T-cell (primary cell): ENCODE measurements at regions not wholly inside any gene's neighbourhood (a gene's known extent, or its start where the extent isn't known, plus 50 kb on each side); places are given as distances from the start of the nearest gene placed in this dataset.
"Not testable (repeated sequence)": the region's sequence is repeated elsewhere in the genome, so short reads cannot be mapped to it uniquely, and the experiment has no call there.

Experiments
- ATAC-seq, 4 experiments: fragments of 200-7000 bp in 3 of 4; fragments of 150-1000 bp in 1 of 4; cut with Tn5 transposase; replicated peaks in 1 of 4; 1 replicate in 3 of 4; 2 replicates in 1 of 4; pipeline ENCODE4 v1.10.0; 2021; ENCODE audit warnings: moderate library complexity in 3 of 4, mild to moderate bottlenecking in 2 of 4, moderate number of reproducible peaks in 1 of 4
- CTCF ChIA-PET, 2 donors: fragments of 300-600 bp; sonication (Branson Sonifier 250); formaldehyde crosslinking; loops; one replicate each; lab custom pipeline; 2022; ENCODE audit warnings: antibody characterized with exemption in 2 of 2; lab: Charles Lee
- POLR2A ChIA-PET, 2 donors: fragments of 300-600 bp; sonication (Branson Sonifier 250); formaldehyde crosslinking; loops; one replicate each; lab custom pipeline; 2022; ENCODE audit warnings: antibody characterized with exemption in 2 of 2; lab: Charles Lee
- DNase-seq, 35 experiments: peaks; one replicate each; pipeline versions ENCODE4 v3.0.0 to v3.0.0-alpha.2; 2013 to 2023
- H3K27ac ChIP-seq: one replicate; pipeline ENCODE4 v1.5.1; 2013; ENCODE audit warnings: low read length
- H3K27me3 ChIP-seq, 2 experiments: replicated peaks in 1 of 2; 1 replicate in 1 of 2; 2 replicates in 1 of 2; pipeline versions ENCODE4 v1.6.1 to v1.7.0; 2013; ENCODE audit warnings: low read length in 1 of 2, mixed read lengths in 1 of 2; ENCODE audit not compliant: control insufficient read depth in 2 of 2, insufficient read depth in 2 of 2; ENCODE audit errors: extremely low read depth in 1 of 2
- H3K36me3 ChIP-seq, 2 donors: 1 replicate in 1 of 2; 2 replicates in 1 of 2; pipeline versions ENCODE4 v1.6.1 to v1.7.0; 2013; ENCODE audit warnings: low read length in 1 of 2; ENCODE audit not compliant: control insufficient read depth in 2 of 2, insufficient read depth in 1 of 2; ENCODE audit errors: extremely low read depth in 1 of 2
- H3K4me1 ChIP-seq, 2 experiments: 1 replicate in 1 of 2; 2 replicates in 1 of 2; pipeline versions ENCODE4 v1.6.1 to v1.7.0; 2013; ENCODE audit warnings: low read length in 2 of 2, mixed read lengths in 1 of 2; ENCODE audit not compliant: insufficient read depth in 2 of 2, control insufficient read depth in 1 of 2; ENCODE audit errors: extremely low read depth in 1 of 2
- H3K4me3 ChIP-seq, 2 donors: 1 replicate in 1 of 2; 2 replicates in 1 of 2; pipeline versions ENCODE4 v1.5.1 to v1.7.0; 2013; ENCODE audit warnings: mild to moderate bottlenecking in 2 of 2, low read length in 1 of 2, moderate library complexity in 1 of 2; ENCODE audit not compliant: control insufficient read depth in 1 of 2; ENCODE audit errors: extremely low read depth in 1 of 2
- H3K9me3 ChIP-seq: 2 replicates; pipeline ENCODE4 v1.7.0; 2013
- H3K27ac Mint-ChIP-seq, 2 donors: one replicate each; pipeline ENCODE4 v1.8.0; 2020 to 2021; ENCODE audit warnings: mild to moderate bottlenecking in 2 of 2, mixed read lengths in 2 of 2
- H3K27me3 Mint-ChIP-seq, 2 donors: one replicate each; pipeline ENCODE4 v1.8.0; 2021 to 2022; ENCODE audit warnings: mixed read lengths in 2 of 2
- H3K36me3 Mint-ChIP-seq: one replicate; pipeline ENCODE4 v1.8.0; 2021; ENCODE audit warnings: mixed read lengths
- H3K4me1 Mint-ChIP-seq, 3 donors: one replicate each; pipeline ENCODE4 v1.8.0; 2020 to 2022; ENCODE audit warnings: mixed read lengths in 3 of 3, mild to moderate bottlenecking in 1 of 3
- H3K4me3 Mint-ChIP-seq, 3 donors: one replicate each; pipeline ENCODE4 v1.8.0; 2020 to 2022; ENCODE audit warnings: mild to moderate bottlenecking in 3 of 3, mixed read lengths in 3 of 3, moderate library complexity in 3 of 3
- H3K9me3 Mint-ChIP-seq, 3 donors: one replicate each; pipeline ENCODE4 v1.8.0; 2020 to 2022; ENCODE audit warnings: mixed read lengths in 3 of 3
- WGBS: methylation state at CpG from one replicate; pipeline ENCODE4 v1.1.5; 2013; ENCODE audit warnings: missing lambda C conversion rate; ENCODE audit not compliant: insufficient coverage; 5-methylcytosine and 5-hydroxymethylcytosine counted together

DNA sequence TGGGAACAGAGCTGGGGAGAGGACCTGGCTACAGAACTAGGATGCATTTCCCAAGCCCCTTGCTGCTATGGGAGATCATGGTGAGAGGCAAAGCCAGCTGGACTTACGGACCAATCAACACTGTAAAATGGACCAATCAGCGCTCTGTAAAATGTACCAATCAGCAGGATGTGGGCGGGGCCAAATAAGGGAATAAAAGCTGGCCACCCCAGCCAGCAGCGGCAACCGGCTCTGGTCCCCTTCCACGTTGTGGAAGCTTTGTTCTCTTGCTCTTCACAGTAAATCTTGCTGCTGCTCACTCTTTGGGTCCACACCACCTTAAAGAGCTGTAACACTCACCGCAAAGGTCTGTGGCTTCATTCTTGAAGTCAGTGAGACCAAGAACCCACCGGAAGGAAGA, 133.2 kb upstream of the AFDN start:
- H3K4me1 ChIP-seq, H3K36me3 ChIP-seq, H3K4me1 Mint-ChIP-seq, ATAC-seq, CTCF ChIA-PET, POLR2A ChIA-PET, H3K27ac ChIP-seq, DNase-seq, H3K27ac Mint-ChIP-seq, H3K4me3 Mint-ChIP-seq, H3K9me3 ChIP-seq, H3K36me3 Mint-ChIP-seq, H3K4me3 ChIP-seq, H3K9me3 Mint-ChIP-seq: not testable (repeated sequence)
- H3K27me3 Mint-ChIP-seq, result peaks cover 13 to 29% of the 10 kb centered on the region in 2 donors
- H3K27me3 ChIP-seq, result peaks cover 0 to 26% of the 10 kb centered on the region in 2 experiments
- WGBS, result 85% methylated on average over 8 of the region's 8 CpGs

DNA sequence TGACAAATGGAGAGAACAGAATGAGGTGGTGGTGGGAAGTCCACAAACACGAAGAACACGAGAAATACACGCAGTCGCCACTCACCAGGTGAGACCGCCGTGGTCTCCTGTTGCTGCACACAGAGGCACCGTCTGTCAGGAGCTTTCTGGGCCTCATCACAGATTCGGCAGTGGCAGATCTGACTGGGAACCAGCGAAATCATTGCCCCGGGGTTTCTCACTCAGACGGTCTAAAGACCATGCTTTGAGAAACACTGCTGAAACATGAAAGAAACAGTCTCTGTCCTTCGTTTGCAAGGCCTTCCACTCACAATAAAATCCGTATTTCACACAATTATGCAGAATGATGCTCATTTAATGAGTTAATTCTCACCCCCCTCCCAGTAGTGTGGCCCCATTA, 130.9 kb upstream of the AFDN start:
- no peak overlapping the region for H3K4me3 Mint-ChIP-seq
- Histone ChIP-seq H3K4me3 (no peak overlapping the region), H3K27me3 (peaks cover 0 to 27% of the 10 kb centered on the region in 2 experiments), H3K9me3 (no peaks in the 10 kb centered on the region), H3K4me1 (peaks cover 7 to 16% of the 10 kb centered on the region in 2 experiments), H3K36me3 (no peaks in the 10 kb centered on the region), H3K27ac (no peak overlapping the region)
- no peak for DNase-seq
- 88% methylated on average over 13 of the region's 13 CpGs for WGBS
- H3K27me3 Mint-ChIP-seq, result peaks cover 14 to 27% of the 10 kb centered on the region in 2 donors
- no peaks in the 10 kb centered on the region for H3K36me3 Mint-ChIP-seq
- POLR2A ChIA-PET, result no interaction called here
- no peaks in the 10 kb centered on the region for H3K9me3 Mint-ChIP-seq
- H3K27ac Mint-ChIP-seq, result no peak overlapping the region
- ATAC-seq, result no peak
- CTCF ChIA-PET, result interaction anchor here in 1 of 2 donors (0.7 kb wide), 1 partner anchor 1186 kb away, joined by 5 read pairs; no protein-coding TSS in a partner anchor
- H3K4me1 Mint-ChIP-seq, result peaks cover 17 to 22% (median 21%) of the 10 kb centered on the region in 3 donors

GRCh38 chr6:167696296-167696695, 130.4 kb upstream of the AFDN start:
- ATAC-seq, result no peak
- no peak overlapping the region for H3K4me3 Mint-ChIP-seq
- peaks cover 0 to 28% of the 10 kb centered on the region in 2 experiments for H3K27me3 ChIP-seq
- no peak overlapping the region for H3K27ac Mint-ChIP-seq
- H3K4me1 Mint-ChIP-seq, result peaks cover 17 to 24% (median 22%) of the 10 kb centered on the region in 3 donors
- peaks cover 7 to 16% of the 10 kb centered on the region in 2 experiments for H3K4me1 ChIP-seq
- no peaks in the 10 kb centered on the region for H3K36me3 Mint-ChIP-seq
- H3K4me3 ChIP-seq, result no peak overlapping the region
- H3K36me3 ChIP-seq, result no peaks in the 10 kb centered on the region
- no peak overlapping the region for H3K27ac ChIP-seq
- H3K27me3 Mint-ChIP-seq, result peaks cover 11 to 22% of the 10 kb centered on the region in 2 donors
- no CpG with 5 or more reads among the region's 6 CpGs for WGBS
- no peaks in the 10 kb centered on the region for H3K9me3 ChIP-seq
- POLR2A ChIA-PET, result no interaction called here
- no peaks in the 10 kb centered on the region for H3K9me3 Mint-ChIP-seq
- CTCF ChIA-PET, result interaction anchor here in 1 of 2 donors (0.7 kb wide), 1 partner anchor 1186 kb away, joined by 5 read pairs; no protein-coding TSS in a partner anchor
- DNase-seq, result no peak

DNA sequence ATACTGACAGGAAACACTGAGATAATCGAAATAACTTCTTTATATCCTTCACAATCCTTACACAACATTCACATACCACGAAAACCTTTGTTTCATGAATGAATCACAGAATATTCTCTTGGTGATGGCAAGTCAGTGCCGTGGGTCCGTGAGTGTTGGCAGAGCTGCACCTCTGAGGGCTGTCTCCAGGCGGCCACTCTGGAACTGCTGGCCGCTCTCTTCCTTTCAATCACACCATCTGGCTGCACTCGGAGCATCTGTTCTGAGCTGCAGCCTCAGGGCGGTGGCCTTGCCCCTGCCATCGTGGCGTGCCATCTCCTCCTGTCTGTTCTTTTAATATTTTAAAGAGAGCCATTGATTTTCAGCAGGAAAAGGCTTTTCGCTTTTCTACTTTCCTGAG, 129.4 kb upstream of the AFDN start:
- Histone ChIP-seq H3K4me3 (no peak overlapping the region), H3K27ac (no peak overlapping the region), H3K4me1 (peaks cover 7 to 16% of the 10 kb centered on the region in 2 experiments), H3K9me3 (no peaks in the 10 kb centered on the region), H3K27me3 (peaks cover 0 to 28% of the 10 kb centered on the region in 2 experiments), H3K36me3 (no peaks in the 10 kb centered on the region)
- Mint-ChIP-seq H3K27me3 (peaks cover 11 to 18% of the 10 kb centered on the region in 2 donors), H3K27ac (no peak overlapping the region), H3K9me3 (no peaks in the 10 kb centered on the region), H3K4me1 (peaks cover 17 to 24% (median 22%) of the 10 kb centered on the region in 3 donors), H3K36me3 (no peaks in the 10 kb centered on the region), H3K4me3 (no peak overlapping the region)
- ChIA-PET POLR2A (no interaction called here), CTCF (no interaction called here)
- 94% methylated on average over 7 of the region's 11 CpGs for WGBS
- ATAC-seq (no peak), DNase-seq (no peak)

GRCh38 chr6:167698540-167698939, 128.2 kb upstream of the AFDN start:
- no peaks in the 10 kb centered on the region for H3K9me3 ChIP-seq
- H3K27ac ChIP-seq, result no peak overlapping the region
- no peaks in the 10 kb centered on the region for H3K9me3 Mint-ChIP-seq
- POLR2A ChIA-PET, result no interaction called here
- CTCF ChIA-PET, result no interaction called here
- peaks cover 0 to 34% of the 10 kb centered on the region in 2 experiments for H3K27me3 ChIP-seq
- H3K4me1 Mint-ChIP-seq, result peaks cover 17 to 24% (median 22%) of the 10 kb centered on the region in 3 donors
- peaks cover 7 to 16% of the 10 kb centered on the region in 2 experiments for H3K4me1 ChIP-seq
- H3K27ac Mint-ChIP-seq, result no peak overlapping the region
- no peak overlapping the region for H3K4me3 Mint-ChIP-seq
- no peak for DNase-seq
- no peaks in the 10 kb centered on the region for H3K36me3 Mint-ChIP-seq
- peaks cover 11 to 20% of the 10 kb centered on the region in 2 donors for H3K27me3 Mint-ChIP-seq
- WGBS, result 96% methylated on average over 11 of the region's 12 CpGs
- no peaks in the 10 kb centered on the region for H3K36me3 ChIP-seq
- ATAC-seq, result no peak
- H3K4me3 ChIP-seq, result no peak overlapping the region

GRCh38 chr6:167699141-167699931, 127.4 kb upstream of the AFDN start:
- Mint-ChIP-seq H3K4me3 (peak overlapping the region; percentile 68 to 84 (median 72)), H3K27ac (peak overlapping the region; percentile 74 to 81), H3K9me3 (no peaks in the 10 kb centered on the region), H3K27me3 (peaks cover 9 to 20% of the 10 kb centered on the region in 2 donors), H3K36me3 (no peaks in the 10 kb centered on the region), H3K4me1 (peaks cover 17 to 24% (median 22%) of the 10 kb centered on the region in 3 donors)
- Histone ChIP-seq H3K4me1 (peaks cover 7 to 18% of the 10 kb centered on the region in 2 experiments), H3K9me3 (no peaks in the 10 kb centered on the region), H3K36me3 (no peaks in the 10 kb centered on the region), H3K4me3 (peak overlapping the region; percentile 18 to 61), H3K27me3 (peaks cover 0 to 39% of the 10 kb centered on the region in 2 experiments), H3K27ac (no peak overlapping the region)
- ATAC-seq (peak; percentile 85 to 95 (median 94)), DNase-seq (peak in 31 of 35 experiments; percentile 6 to 54 (median 20))
- ChIA-PET CTCF (no interaction called here), POLR2A (no interaction called here)
- WGBS, result 37% methylated on average over 11 of the region's 21 CpGs
